NAMALWA (cell line): ENCODE measurements at regions not wholly inside any gene's neighbourhood (a gene's known extent, or its start where the extent isn't known, plus 50 kb on each side); places are given as distances from the start of the nearest gene placed in this dataset.
"Not testable (repeated sequence)": the region's sequence is repeated elsewhere in the genome, so short reads cannot be mapped to it uniquely, and the experiment has no call there.

Experiments
- DNase-seq: peaks from one replicate; pipeline ENCODE4 v3.0.0-alpha.2; 2015; ENCODE audit warnings: low spot score

- no peak for DNase-seq
Observed at GRCh38 chr4:26175905-26176470, 144.8 kb upstream of the RBPJ start.

DNA sequence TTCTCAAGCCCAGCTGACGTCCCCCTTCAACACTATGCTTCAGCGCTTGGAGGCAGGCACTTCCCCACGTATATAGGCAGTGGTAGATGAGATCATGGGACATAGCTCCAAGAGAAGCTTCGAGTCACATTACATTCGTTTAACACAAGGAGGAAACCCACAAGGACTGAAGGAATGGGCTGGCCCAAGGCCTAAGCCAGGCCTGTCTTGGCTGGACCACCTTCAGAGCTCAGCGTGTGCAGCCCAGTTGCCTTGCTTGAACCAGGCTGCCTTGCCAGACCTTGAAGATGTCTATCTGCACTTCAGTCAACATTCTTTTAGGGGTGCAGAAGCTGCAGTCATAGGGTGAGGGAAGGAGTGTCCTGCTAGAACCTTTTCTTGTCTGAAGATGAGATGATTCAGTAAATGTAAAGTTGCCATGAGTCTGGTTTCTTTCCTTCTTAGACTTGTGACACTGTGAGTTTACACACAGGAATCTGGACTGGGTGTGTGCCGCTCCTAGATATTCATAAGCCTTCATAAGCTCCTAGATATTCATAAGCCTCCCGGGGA is 144.1 kb upstream of the RBPJ start:
- no peak for DNase-seq

DNA sequence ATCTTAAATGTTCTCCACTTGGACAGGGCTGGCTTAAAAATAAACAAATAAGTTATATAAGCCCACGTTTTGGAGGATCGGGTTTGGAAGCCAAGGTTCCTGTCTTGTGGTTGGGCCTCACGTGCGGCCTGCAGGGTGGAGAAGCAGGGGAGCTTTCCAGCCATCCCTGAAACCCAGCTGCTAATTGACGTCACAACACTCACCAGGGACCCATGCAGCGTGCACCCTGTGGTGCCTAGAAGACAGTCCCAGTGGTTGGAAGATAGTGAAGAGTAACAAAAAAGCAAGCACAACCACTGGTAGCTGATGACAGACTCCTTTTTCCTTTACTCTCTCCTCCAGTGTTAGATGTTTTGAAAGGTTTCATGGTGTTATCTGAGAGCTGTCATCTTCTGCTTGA is 142.0 kb upstream of the RBPJ start:
- no peak for DNase-seq

DNA sequence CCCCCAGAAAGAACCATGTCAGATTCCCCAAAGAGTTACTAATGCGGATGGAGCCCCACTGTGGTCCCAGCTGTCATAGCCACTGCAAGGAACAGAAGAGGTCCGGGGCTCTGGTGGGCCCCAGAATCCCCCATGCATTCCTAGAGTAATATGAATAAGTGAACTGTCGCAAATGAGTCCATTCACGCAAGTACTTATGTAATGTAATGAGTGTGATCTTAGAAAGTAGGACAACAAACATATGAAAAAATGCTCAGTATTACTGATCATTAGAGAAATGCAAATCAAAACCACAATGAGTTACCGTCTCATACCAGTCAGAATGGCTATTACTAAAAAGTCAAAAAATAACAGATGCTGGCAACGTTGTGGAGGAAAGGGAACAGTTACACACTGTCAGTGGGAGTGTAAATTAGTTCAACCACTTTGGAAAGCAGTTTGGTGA is 141.5 kb upstream of the RBPJ start:
- no peak for DNase-seq

GRCh38 chr4:26181616-26182015 is 139.2 kb upstream of the RBPJ start:
- no peak for DNase-seq

GRCh38 chr4:26183017-26183416 is 137.8 kb upstream of the RBPJ start:
- no peak for DNase-seq

DNA sequence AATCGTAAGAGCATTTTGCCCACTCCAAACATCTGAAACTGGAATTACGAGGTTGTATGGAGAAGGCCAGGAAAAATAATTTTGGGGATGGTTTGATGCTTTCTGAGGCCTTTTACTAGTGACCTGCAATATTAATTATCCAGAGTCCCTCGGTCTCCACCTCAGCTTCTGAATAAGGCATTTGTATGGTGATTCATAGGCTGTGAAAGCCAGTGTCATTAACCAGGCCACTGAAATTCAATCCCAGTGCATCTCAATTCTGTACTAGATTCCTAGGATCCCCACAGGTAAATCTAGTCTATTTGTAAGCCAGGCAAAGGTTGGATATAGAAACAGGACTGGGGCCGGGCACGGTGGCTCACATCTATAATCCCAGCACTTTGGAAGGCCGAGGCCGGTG is 135.4 kb upstream of the RBPJ start:
- no peak for DNase-seq

DNA sequence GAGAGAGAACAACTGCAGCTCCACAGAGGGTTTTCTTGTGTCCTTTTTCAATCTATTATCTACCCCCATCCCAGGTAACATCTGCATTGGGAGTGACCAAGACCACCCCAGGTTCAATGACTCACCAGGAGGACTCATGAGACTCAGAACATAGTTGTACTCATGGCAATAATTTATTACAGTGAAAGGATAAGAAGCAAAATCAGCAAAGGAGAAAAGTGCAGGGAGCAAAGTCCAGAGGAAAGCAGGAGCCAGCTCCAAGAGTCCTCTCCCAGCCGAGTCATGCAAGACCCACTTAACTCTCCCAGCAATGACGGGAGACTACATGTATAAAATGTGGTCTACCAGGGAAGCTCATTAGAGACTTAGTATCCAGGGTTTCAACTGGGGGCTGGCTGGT is 129.5 kb upstream of the RBPJ start:
- DNase-seq, result no peak

- no peak for DNase-seq
Observed at GRCh38 chr4:26192899-26193869, 127.6 kb upstream of the RBPJ start.

DNA sequence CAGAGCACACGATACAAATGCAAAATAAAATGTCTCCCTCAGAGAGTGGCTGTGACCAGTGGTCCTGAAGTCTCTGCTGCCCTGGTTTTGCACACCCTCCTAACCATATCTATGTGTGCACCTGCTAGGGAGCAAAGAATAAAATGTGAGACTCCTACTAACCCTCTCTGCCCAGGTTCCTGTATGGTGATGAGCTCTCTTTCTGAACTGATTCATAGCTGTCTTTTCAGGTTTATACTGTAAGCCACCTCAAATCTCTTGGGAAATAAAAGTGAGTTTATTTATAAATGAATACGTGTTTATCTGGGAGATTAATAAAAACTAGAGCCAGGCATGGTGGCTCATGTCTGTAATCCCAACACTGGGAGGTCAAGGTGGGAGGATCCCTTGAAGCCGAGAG is 126.0 kb upstream of the RBPJ start:
- no peak for DNase-seq

- no peak for DNase-seq
Observed at GRCh38 chr4:26196567-26196966, 124.2 kb upstream of the RBPJ start.

- no peak for DNase-seq
Observed at GRCh38 chr4:26197018-26197779, 123.6 kb upstream of the RBPJ start.

DNA sequence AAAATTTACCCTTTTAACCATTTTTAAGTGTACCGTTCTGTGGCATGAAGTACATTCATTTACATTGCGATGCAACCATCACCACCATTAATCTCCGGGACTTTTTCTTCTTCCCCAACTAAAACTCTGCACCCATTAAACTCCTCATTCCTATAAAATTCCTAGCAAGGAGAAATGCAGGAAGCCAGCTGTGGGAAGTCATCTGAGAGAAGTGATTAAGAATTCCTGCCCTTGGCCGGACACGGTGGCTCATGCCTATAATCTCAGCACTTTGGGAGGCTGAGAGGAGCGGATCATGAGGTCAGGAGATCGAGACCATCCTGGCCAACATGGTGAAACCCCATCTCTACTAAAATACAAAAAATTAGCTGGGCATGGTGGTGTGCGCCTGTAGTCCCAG is 121.9 kb upstream of the RBPJ start:
- DNase-seq, result not testable (repeated sequence)

DNA sequence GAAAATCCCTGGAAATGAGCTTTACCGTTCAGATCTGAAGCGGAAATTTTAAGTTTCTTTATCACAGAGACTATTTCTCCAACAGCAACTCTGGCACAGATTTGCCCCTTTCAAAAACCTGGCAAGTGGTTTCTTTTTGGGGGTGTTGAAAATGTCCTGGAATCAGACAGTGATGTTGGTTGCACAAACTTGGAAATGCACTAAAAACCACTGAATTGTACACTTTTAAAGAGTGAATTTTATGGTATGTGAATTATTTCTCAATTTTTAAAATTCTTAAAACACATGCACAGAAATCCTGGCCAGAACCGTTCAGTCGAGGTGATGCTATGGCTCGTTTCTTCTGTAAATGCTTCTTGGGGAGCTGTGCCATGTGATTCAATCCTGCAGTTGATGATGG is 121.2 kb upstream of the RBPJ start:
- DNase-seq, result no peak

DNA sequence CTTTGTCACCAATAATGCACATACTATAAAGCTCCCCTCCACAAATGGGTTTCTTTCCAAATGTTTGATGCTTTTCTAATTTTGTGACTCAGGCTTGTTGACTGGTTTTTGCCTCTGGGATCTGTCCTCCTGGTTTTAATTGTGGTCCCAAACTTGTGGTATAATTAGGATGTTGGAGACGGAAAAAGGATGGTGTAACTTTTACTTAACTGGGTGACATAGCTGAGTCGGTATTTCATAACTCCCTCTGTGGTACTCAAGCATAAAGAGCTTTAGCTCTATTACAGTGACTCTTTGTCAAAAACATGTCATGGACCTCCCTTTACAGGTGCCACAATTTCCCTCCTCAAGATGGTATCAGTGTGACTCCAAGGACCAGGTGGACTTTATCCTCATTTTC is 119.7 kb upstream of the RBPJ start:
- no peak for DNase-seq

DNA sequence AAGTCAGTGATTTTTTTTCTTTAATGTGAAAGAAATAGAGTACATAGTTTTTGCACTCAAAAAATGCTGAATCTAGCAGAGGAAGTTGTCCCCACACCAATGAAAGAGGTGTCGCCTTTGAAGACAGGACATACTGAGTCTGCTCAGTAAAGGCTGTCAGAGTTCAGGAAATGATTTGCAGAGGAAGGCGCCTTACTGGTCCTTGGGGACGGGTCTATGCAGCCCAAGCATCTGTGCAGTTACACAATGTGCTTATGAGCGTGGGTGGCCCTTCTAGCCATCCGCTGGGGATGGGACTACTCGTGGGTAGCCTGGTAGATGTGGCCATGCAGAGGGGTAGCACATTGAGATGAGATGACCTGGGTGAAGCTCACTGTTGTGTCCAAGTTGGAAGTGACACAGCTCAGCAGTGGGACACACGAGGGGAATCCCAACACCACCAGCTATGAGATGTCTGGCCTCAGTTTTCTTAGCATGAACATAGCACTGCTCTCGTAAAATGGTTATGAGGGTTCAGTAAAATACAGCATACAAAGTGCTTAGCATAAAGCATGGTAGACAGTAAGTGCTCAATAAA is 116.5 kb upstream of the RBPJ start:
- DNase-seq, result no peak

- DNase-seq, result no peak
Observed at GRCh38 chr4:26204911-26205370, 115.9 kb upstream of the RBPJ start.

DNA sequence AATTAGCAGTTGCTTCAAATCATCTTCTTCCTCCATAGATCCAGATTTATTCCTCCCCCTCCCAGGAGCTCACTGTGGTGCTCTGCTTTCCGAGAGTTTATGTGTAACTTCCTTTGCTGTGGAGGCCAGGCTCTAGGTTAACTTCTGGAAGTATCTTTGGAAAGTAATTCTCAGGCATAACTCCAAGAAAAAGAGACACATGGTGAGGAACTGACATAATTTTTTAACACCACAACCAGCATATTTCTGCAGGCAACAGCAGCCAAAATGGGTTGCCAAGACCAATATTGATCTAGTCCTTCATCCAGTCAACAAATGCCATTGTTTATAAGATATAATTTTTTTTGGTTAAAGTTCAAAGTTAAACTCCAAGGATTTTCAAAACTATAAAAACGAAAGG is 114.5 kb upstream of the RBPJ start:
- DNase-seq, result no peak

- no peak for DNase-seq
Observed at GRCh38 chr4:26206999-26207398, 113.8 kb upstream of the RBPJ start.

- no peak for DNase-seq
Observed at GRCh38 chr4:26207631-26208030, 113.2 kb upstream of the RBPJ start.

GRCh38 chr4:26208237-26208994 is 112.4 kb upstream of the RBPJ start:
- DNase-seq, result no peak
